Pulmonary artery endothelial cell (primary cell): ENCODE measurements at regions not wholly inside any gene's neighbourhood (a gene's known extent, or its start where the extent isn't known, plus 50 kb on each side); places are given as distances from the start of the nearest gene placed in this dataset.
"Not testable (repeated sequence)": the region's sequence is repeated elsewhere in the genome, so short reads cannot be mapped to it uniquely, and the experiment has no call there.

Source experiments
- DNase-seq: peaks from one replicate; pipeline ENCODE4 v3.0.0-alpha.2; 2011; ENCODE audit warnings: low read depth, low spot score

GRCh38 chr2:111609146-111609844 lies 274.7 kb downstream of the ANAPC1 start:
- not testable (repeated sequence) for DNase-seq

- DNase-seq = not testable (repeated sequence)
Observed at GRCh38 chr2:111610035-111610434, 274.0 kb downstream of the ANAPC1 start.

DNA sequence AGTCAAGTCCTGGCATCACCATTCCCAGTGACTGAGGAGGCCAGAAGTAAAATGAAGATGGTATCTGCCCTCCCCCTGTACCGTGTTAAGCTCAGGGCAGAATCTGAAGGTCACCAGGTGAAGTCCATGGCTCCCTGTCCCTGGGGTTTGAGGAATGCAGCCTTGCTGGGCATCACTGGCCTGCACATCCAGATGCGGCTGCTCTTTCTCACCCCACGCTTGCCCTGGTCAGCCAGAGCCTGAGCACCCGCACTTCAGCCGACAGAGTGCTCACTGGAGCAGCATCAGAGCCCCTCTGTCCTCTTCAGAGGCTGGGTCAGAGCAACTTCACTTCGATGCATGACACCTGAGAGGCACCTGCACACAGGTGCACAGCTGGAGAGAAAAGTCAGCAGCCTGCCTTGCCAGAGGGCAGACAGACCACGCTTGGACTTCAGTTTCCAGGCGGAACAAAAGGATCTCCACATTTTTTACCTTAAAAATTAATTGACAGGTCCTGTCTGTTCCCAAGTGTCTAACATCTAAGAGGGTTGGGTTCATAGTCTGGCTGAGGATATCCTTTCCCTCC lies 267.3 kb downstream of the ANAPC1 start:
- no peak for DNase-seq

GRCh38 chr2:111617299-111618225 lies 266.4 kb downstream of the ANAPC1 start:
- DNase-seq = no peak

DNA sequence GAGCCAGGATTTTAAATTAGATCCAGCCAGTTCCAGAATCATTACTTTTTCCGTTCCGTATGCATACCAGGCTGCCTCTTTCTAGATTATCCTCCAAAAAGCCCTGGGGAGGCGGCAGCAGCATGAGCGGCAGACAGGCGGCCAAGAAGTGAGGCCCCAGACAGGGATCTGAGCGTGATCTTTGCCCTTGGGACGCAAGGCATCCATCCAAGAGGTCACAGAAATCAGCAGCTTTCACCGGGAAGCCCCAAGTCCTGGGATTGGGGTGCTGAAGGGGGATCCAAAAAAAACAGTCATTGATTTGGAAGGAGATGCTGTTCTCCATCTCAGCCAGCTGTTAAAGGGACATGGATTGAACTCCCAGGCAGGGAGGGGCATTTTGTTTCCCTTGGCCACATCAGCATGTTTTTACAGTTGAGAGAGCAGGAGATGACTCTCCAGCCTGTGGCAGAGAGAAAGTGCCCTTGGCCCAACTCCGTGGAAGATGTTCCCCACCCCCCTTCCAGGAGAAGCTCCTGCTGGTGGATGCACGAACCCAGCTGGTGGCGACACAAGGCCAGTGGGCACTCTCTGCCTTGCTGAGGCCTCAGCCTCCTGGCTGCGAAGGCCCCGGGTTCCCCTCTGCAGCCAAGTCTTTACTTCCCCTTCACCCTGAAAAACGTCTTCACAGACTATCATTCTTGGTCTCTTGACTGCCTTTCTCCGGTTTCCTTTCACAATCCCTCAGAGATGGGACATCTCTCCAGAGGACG lies 265.6 kb downstream of the ANAPC1 start:
- DNase-seq = no peak

GRCh38 chr2:111618978-111619902 lies 264.8 kb downstream of the ANAPC1 start:
- DNase-seq = no peak

DNA sequence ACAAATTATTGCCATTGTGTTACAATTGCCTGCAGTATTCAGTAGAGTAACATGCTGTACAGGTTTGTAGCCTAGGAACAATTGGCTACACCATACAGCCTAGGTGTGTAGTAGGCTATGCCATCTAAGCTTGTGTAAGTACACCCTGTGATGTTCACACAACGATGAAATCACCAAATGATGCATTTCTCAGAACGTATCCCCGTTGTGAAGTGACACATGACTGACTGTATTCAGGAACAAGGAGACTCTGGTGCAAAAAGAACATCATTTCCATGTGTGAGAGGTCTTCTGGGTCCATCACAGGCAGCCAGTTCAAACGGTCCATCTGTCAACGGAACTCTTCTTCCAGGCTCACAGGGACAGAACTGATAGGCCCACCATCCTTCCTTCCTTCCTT lies 263.7 kb downstream of the ANAPC1 start:
- DNase-seq = no peak

DNA sequence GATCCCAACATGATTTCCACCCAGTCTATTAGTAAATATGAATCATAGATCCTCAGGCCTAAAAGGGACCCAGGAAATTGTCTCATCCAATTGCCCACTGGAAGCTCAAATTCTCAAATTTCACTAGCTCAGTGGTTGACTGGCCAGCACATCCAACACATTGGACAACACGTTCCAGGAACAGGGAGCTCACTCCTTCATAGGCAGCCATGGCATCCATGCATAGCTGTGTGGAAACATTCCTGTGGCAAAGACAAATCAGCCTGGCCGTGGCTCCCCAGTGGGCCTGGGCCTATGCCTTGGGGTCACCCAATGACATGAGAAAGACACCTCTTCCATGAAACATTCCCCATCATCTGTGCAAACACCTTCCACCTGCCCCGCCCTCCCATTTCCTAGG lies 261.1 kb downstream of the ANAPC1 start:
- no peak for DNase-seq

DNA sequence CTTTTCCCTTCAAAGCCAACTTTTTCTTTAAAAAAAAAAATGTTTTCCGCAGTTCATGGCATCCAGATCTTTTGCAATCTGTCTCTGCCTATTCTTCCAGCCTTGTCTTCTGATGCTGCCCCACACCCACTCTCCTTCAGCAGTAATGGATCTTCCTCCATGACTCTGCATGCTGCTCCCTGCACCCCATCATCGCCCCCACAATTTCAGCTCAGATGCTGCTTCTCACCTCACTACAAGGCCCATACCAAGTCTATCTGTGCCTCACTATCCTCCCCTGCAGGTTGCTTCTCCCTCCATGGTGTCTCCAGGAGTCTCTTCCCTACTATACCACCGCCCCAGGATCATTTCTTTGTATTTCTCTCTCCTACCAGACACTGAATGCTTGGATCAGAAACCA lies 260.6 kb downstream of the ANAPC1 start:
- DNase-seq = no peak

GRCh38 chr2:111624411-111625156 lies 259.4 kb downstream of the ANAPC1 start:
- no peak for DNase-seq

GRCh38 chr2:111625157-111625537 lies 258.8 kb downstream of the ANAPC1 start:
- not testable (repeated sequence) for DNase-seq

- DNase-seq = no peak
Observed at GRCh38 chr2:111626037-111626864, 257.7 kb downstream of the ANAPC1 start.

DNA sequence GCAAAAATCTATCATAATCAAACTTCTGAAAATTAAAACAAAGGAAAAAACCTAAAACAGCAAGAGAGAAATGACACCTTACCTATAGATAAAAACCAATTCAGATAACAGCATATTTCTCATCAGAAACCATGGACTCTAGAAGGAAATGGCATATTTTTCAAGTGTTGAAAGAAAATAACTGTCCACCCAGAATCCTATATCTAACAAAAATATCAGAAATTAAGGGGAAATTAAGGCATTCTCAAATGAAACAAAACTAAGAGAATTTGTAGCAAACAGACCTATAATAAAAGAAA lies 257.2 kb downstream of the ANAPC1 start:
- no peak for DNase-seq

DNA sequence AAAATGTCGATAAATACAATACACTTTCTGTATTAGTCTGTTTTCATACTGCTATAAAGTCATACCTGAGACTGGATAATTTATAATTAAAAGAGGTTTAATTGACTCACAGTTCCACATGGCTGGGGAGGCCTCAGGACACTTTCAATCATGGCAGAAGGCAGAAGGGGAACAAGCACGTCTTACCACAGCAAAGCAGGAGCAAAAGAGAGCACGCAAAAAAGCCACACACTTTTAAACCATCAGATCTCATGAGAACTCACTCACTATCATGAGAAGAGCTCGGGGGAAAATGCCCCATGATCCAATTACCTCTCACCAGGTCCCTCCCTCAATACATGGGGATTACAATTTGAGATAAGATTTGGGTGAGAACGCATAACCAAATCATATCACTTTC lies 256.7 kb downstream of the ANAPC1 start:
- no peak for DNase-seq

GRCh38 chr2:111628221-111628620 lies 255.8 kb downstream of the ANAPC1 start:
- no peak for DNase-seq

DNA sequence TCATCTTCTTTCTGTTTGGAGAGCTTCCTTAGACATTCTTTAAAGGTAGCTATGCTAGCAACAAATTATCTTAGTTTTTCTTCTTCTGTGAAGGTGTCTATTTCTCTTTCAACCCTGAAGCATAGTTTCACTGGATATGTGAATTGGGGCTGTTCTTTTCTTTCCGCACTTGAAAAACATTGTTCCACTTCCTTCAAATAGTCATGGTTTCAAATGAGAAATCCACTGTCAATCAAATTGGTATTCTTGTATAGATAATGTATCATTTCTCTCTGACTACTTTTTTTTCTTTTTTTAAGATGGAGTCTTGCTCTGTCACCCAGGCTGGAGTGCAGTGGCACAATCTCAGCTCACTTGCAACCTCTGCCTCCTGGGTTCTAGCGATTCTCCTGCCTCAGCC lies 254.0 kb downstream of the ANAPC1 start:
- DNase-seq = no peak

GRCh38 chr2:111632661-111633060 lies 251.3 kb downstream of the ANAPC1 start:
- DNase-seq = no peak

- DNase-seq = no peak
Observed at GRCh38 chr2:111633189-111633588, 250.8 kb downstream of the ANAPC1 start.

- no peak for DNase-seq
Observed at GRCh38 chr2:111633643-111634042, 250.3 kb downstream of the ANAPC1 start.
